Central memory CD8-positive, alpha-beta T cell (primary cell): ENCODE measurements at regions not wholly inside any gene's neighbourhood (a gene's known extent, or its start where the extent isn't known, plus 50 kb on each side); places are given as distances from the start of the nearest gene placed in this dataset.

Experiments used
- ATAC-seq: fragments of 150-1000 bp; cut with Tn5 transposase; replicated peaks from 2 replicates; pipeline ENCODE4 v1.10.0; 2022; ENCODE audit warnings: mild to moderate bottlenecking, moderate FRiP score, moderate number of reproducible peaks; ENCODE audit not compliant: poor library complexity, severe bottlenecking; ENCODE audit errors: extremely low read depth
- DNase-seq, 2 donors: peaks; one replicate each; pipeline ENCODE4 v3.0.0; 2021; ENCODE audit warnings: low spot score in 2 of 2
- H3K27ac Mint-ChIP-seq: one replicate; pipeline ENCODE4 v1.8.0; 2022; ENCODE audit warnings: low read depth, mild to moderate bottlenecking, moderate library complexity, mixed read lengths
- H3K27me3 Mint-ChIP-seq: one replicate; pipeline ENCODE4 v1.8.0; 2022; ENCODE audit warnings: mixed read lengths
- H3K36me3 Mint-ChIP-seq: one replicate; pipeline ENCODE4 v1.8.0; 2022; ENCODE audit warnings: mild to moderate bottlenecking, moderate library complexity, mixed read lengths; ENCODE audit not compliant: insufficient read depth
- H3K4me1 Mint-ChIP-seq: one replicate; pipeline ENCODE4 v1.8.0; 2022; ENCODE audit warnings: mixed read lengths
- H3K4me3 Mint-ChIP-seq: one replicate; pipeline ENCODE4 v1.8.0; 2022; ENCODE audit warnings: mild to moderate bottlenecking, moderate library complexity, mixed read lengths
- H3K9me3 Mint-ChIP-seq: one replicate; pipeline ENCODE4 v1.8.0; 2022; ENCODE audit warnings: mixed read lengths

DNA sequence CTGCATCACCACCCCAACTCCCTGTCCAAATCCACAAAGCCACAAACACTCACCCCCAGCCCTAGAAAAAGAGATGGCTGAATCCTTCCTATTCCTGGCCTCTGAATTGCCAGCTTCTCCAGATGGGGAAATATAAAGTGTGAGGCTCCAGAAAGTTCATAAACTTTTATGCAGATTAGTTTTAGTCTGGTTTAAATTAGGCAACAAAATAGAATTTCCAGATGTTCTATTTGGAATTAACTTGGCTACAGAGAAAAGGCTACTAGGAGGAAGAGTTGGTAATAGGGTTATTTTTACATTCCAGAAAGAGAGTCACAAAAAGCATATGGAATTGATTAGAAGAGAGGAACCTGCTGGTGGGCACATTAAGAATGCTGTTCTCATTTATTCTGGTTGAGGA lies 56.0 kb downstream of the EN1 start:
- H3K4me3 Mint-ChIP-seq: no peak overlapping the region
- H3K27ac Mint-ChIP-seq: no peak overlapping the region
- no peak for DNase-seq
- H3K27me3 Mint-ChIP-seq: peaks cover 56% of the 10 kb centered on the region
- H3K36me3 Mint-ChIP-seq: no peaks in the 10 kb centered on the region
- peaks cover 3% of the 10 kb centered on the region for H3K9me3 Mint-ChIP-seq
- ATAC-seq: no peak
- H3K4me1 Mint-ChIP-seq: no peaks in the 10 kb centered on the region

GRCh38 chr2:118786746-118787145 lies 60.7 kb downstream of the EN1 start:
- H3K4me3 Mint-ChIP-seq: no peak overlapping the region
- H3K27ac Mint-ChIP-seq: no peak overlapping the region
- peaks cover 38% of the 10 kb centered on the region for H3K27me3 Mint-ChIP-seq
- no peaks in the 10 kb centered on the region for H3K4me1 Mint-ChIP-seq
- DNase-seq (no peak), ATAC-seq (no peak)
- H3K36me3 Mint-ChIP-seq: no peaks in the 10 kb centered on the region
- H3K9me3 Mint-ChIP-seq: no peaks in the 10 kb centered on the region

DNA sequence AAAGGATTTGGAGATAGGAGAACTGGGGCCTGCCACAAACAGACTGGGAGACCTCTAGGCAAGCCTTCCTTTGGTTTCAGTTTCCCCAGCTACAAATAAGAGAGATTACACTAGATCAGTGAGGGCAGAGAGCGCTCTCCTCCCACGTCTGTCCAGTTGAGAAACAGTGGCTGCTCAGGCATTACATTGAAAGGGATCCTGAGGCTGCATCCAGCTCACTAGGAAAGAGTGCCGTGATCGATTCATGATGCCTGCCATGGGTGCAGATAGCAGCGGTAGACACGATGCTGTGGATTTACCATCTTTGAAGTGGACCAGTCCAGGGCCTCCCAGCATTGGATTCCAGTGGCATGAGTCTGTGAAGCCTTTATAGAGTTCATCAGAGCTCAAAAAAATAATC lies 62.6 kb downstream of the EN1 start:
- Mint-ChIP-seq H3K27me3 (peaks cover 23% of the 10 kb centered on the region), H3K27ac (no peak overlapping the region)
- no peak for DNase-seq

DNA sequence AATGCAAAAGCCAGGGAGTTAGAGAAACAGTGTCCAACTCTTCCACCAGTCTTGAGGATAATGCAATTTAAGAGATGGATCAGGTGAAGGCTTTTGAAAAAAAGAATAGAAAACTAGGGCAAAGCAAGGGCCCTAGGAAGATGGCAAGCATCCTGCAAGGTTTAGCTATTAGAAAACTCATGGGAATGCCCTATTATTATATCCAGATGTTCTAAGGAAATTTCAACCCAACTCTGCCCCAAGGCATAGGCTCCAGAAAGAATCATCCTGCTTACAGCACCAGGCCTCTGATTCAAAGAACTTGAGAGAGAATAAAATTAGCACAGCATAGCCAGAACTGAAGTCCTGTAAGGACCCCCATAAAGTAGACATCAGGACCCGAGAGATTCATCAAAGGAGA lies 68.1 kb downstream of the EN1 start:
- no peak for DNase-seq
- Mint-ChIP-seq H3K27me3 (peaks cover 32% of the 10 kb centered on the region), H3K4me3 (no peak overlapping the region), H3K27ac (no peak overlapping the region), H3K9me3 (no peaks in the 10 kb centered on the region), H3K36me3 (no peaks in the 10 kb centered on the region), H3K4me1 (no peaks in the 10 kb centered on the region)
- no peak for ATAC-seq

More for the DNA sequence above, 62.6 kb downstream of the EN1 start:
- H3K9me3 Mint-ChIP-seq: no peaks in the 10 kb centered on the region
- no peak for ATAC-seq
- H3K4me1 Mint-ChIP-seq: no peaks in the 10 kb centered on the region
- no peak overlapping the region for H3K4me3 Mint-ChIP-seq
- H3K36me3 Mint-ChIP-seq: no peaks in the 10 kb centered on the region

DNA sequence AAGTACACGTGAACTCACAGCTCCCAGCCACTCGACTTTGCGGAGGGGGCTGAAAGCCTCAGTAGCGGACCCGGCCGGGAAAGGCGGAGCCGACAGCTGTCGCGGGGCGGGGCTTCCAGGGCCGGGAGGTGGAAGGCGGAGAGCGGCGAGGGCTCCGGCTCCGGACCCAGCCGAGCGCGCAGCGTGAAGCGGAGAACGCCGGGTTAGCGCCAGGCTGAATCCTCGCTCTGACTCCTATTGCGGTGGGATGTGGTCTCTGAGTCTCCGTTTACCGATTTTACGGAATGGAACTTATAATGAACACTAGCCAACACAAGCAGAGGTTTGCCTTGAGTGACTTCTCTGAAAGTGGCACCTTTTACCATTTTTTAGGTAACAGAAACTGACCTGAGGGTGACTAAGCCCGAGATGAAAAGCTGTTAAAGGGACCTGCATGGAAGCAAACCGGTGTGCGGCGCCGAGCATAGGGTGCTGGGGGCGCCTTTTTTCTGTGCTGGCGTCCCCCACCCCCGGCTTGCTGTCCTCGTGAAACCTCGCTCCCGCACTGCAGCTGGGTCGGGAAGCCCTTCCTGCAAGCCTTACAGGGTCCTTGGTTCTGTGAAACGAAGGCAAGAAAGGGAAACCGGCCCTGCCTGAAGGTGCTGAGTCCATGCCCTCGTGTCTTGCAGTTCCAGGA lies 72.9 kb downstream of the EN1 start:
- no peak for DNase-seq
- H3K4me3 Mint-ChIP-seq: no peak overlapping the region

GRCh38 chr2:118773826-118774225 lies 73.6 kb downstream of the EN1 start:
- Mint-ChIP-seq H3K9me3 (peaks cover 5% of the 10 kb centered on the region), H3K27me3 (peaks cover 58% of the 10 kb centered on the region), H3K36me3 (no peaks in the 10 kb centered on the region), H3K4me3 (no peak overlapping the region), H3K4me1 (no peaks in the 10 kb centered on the region), H3K27ac (no peak overlapping the region)
- DNase-seq: no peak
- ATAC-seq: no peak

More for the DNA sequence above, 72.9 kb downstream of the EN1 start:
- H3K27ac Mint-ChIP-seq: no peak overlapping the region
- peaks cover 5% of the 10 kb centered on the region for H3K9me3 Mint-ChIP-seq
- H3K36me3 Mint-ChIP-seq: no peaks in the 10 kb centered on the region
- no peak for ATAC-seq
- H3K4me1 Mint-ChIP-seq: no peaks in the 10 kb centered on the region
- peaks cover 58% of the 10 kb centered on the region for H3K27me3 Mint-ChIP-seq

- Mint-ChIP-seq H3K4me1 (no peaks in the 10 kb centered on the region), H3K4me3 (no peak overlapping the region), H3K27ac (no peak overlapping the region), H3K36me3 (no peaks in the 10 kb centered on the region), H3K27me3 (peaks cover 63% of the 10 kb centered on the region), H3K9me3 (peaks cover 5% of the 10 kb centered on the region)
- ATAC-seq (no peak), DNase-seq (no peak)
Measured at GRCh38 chr2:118772487-118773200, 74.8 kb downstream of the EN1 start.

GRCh38 chr2:118769707-118770400 lies 77.6 kb downstream of the EN1 start:
- H3K4me1 Mint-ChIP-seq: no peaks in the 10 kb centered on the region
- H3K36me3 Mint-ChIP-seq: no peaks in the 10 kb centered on the region
- DNase-seq: no peak
- no peak overlapping the region for H3K27ac Mint-ChIP-seq
- peaks cover 68% of the 10 kb centered on the region for H3K27me3 Mint-ChIP-seq
- no peak overlapping the region for H3K4me3 Mint-ChIP-seq
- H3K9me3 Mint-ChIP-seq: peaks cover 5% of the 10 kb centered on the region
- no peak for ATAC-seq

DNA sequence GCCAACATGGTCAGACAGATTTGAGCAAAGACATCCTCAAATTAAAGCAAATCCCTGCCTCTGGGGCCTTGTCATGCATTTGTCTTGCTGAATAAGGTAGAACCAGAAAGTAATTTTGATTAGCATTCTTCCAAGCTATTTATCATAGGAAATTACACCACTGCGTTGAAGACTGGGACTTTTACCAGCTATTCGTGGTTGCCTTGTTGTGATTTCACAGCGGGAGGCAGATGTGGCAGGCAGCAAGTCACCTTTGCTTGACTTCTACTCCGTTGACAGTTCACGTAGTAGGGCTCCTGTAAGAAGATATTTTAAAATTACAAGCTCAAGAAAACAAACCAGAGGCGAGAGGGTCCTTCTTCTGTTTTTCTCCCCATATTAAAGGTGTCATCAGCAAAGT lies 80.6 kb downstream of the EN1 start:
- Mint-ChIP-seq H3K4me3 (no peak overlapping the region), H3K9me3 (peaks cover 5% of the 10 kb centered on the region), H3K36me3 (peaks cover 1% of the 10 kb centered on the region), H3K27ac (no peak overlapping the region), H3K4me1 (no peaks in the 10 kb centered on the region), H3K27me3 (peaks cover 42% of the 10 kb centered on the region)
- no peak for ATAC-seq
- no peak for DNase-seq

DNA sequence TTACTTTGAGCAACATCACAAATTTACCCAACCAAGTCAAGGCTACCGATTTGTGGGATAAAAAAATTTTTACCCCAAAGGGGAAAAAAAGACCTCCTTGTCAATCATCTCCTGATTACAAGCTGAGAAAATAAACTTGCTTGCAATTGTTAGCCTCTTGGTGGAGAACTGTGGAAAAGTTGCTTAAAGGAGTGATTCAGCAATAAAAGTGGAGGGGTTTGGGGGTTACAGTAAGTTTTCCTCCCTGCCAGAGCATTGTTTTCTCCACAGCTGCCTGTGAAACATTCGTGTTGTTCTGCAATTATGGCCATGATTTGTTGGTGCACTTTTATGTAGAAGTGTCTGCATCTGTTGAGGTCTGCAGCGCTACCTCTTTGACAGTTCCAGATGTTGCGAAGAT lies 82.6 kb downstream of the EN1 start:
- ATAC-seq: no peak
- Mint-ChIP-seq H3K4me1 (no peaks in the 10 kb centered on the region), H3K9me3 (no peaks in the 10 kb centered on the region), H3K27me3 (peaks cover 33% of the 10 kb centered on the region), H3K4me3 (no peak overlapping the region), H3K36me3 (peaks cover 1% of the 10 kb centered on the region), H3K27ac (no peak overlapping the region)
- DNase-seq: no peak

DNA sequence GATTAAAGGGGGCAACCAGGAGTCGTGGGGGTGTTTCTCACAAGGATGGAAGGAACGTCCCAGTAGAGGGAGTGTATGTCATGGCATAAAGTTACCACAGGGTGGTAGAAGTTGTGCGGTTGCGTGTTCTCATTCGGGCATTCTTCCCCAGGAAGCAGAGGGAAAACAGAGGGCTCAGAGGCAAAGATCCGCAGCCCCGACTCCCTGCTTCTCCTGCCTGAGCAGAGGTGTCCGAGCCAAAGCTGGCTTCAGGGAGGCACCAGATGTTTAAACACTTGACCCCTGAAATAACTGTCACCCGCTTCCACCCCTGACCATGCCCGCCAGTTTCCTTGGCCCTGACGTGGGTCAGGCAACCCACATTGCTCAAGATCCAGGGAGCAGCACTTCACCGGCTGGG lies 83.7 kb downstream of the EN1 start:
- Mint-ChIP-seq H3K9me3 (no peaks in the 10 kb centered on the region), H3K4me1 (no peaks in the 10 kb centered on the region), H3K27me3 (peaks cover 33% of the 10 kb centered on the region), H3K4me3 (no peak overlapping the region), H3K27ac (no peak overlapping the region), H3K36me3 (peaks cover 1% of the 10 kb centered on the region)
- ATAC-seq: no peak
- no peak for DNase-seq

GRCh38 chr2:118762290-118762689 lies 85.2 kb downstream of the EN1 start:
- ATAC-seq: no peak

GRCh38 chr2:118761771-118762170 lies 85.7 kb downstream of the EN1 start:
- H3K9me3 Mint-ChIP-seq: no peaks in the 10 kb centered on the region
- H3K27ac Mint-ChIP-seq: no peak overlapping the region
- H3K4me3 Mint-ChIP-seq: no peak overlapping the region
- DNase-seq (no peak), ATAC-seq (no peak)
- no peaks in the 10 kb centered on the region for H3K4me1 Mint-ChIP-seq
- peaks cover 1% of the 10 kb centered on the region for H3K36me3 Mint-ChIP-seq
- H3K27me3 Mint-ChIP-seq: peaks cover 35% of the 10 kb centered on the region

More at GRCh38 chr2:118762290-118762689, 85.2 kb downstream of the EN1 start:
- Mint-ChIP-seq H3K27me3 (peaks cover 36% of the 10 kb centered on the region), H3K9me3 (no peaks in the 10 kb centered on the region), H3K27ac (no peak overlapping the region), H3K4me3 (no peak overlapping the region), H3K36me3 (peaks cover 1% of the 10 kb centered on the region), H3K4me1 (no peaks in the 10 kb centered on the region)
- DNase-seq: no peak
